ENCODE measurements at regions not wholly inside any gene's neighbourhood (a gene's known extent, or its start where the extent isn't known, plus 50 kb on each side); places are given as distances from the start of the nearest gene placed in this dataset.
"Not testable (repeated sequence)": the region's sequence is repeated elsewhere in the genome, so short reads cannot be mapped to it uniquely, and the experiment has no call there.

- Mint-ChIP-seq H3K4me3 (no peak overlapping the region), H3K9me3 (peaks cover 4% of the 10 kb centered on the region), H3K36me3 (ENCODE audit: low read depth) (no peaks in the 10 kb centered on the region), H3K27ac (no peak overlapping the region), H3K27me3 (ENCODE audit: insufficient read depth) (peaks cover 9% of the 10 kb centered on the region), H3K4me1 (ENCODE audit: low read depth) (no peaks in the 10 kb centered on the region)
- intact Hi-C loops (cut with micrococcal nuclease) = no loop called here
- DNase-seq (ENCODE audit: low spot score) = no peak
These were observed 431.8 kb upstream of the DIPK2B start for GRCh38 chrX:45632506-45632905.

DNA sequence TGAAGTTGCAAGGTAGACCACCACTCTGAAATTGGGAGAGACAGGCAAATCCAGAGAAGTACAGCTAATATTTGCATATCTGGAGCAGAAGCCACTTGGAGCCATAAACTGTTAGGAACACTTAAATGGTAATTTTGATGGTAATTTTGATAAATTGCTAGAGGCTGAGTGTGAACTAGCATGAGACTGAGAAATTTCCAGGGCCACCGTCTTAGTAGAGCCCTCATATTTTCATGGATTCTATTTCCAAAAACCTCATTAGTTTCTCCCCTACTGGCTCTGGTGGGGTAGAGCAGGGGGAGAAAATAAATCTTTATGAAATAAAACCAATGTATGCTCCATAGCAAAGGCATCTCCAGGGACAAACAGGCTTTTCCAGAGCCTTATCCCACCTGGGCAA, 429.4 kb upstream of the DIPK2B start:
- H3K36me3 Mint-ChIP-seq (ENCODE audit: low read depth) = no peaks in the 10 kb centered on the region
- no peak overlapping the region for H3K27ac Mint-ChIP-seq
- intact Hi-C loops (cut with micrococcal nuclease) = no loop called here
- H3K4me3 Mint-ChIP-seq = no peak overlapping the region
- no peak for DNase-seq (ENCODE audit: low spot score)
- peaks cover 1% of the 10 kb centered on the region for H3K27me3 Mint-ChIP-seq (ENCODE audit: insufficient read depth)
- H3K4me1 Mint-ChIP-seq (ENCODE audit: low read depth) = no peaks in the 10 kb centered on the region
- peaks cover 14% of the 10 kb centered on the region for H3K9me3 Mint-ChIP-seq

- Mint-ChIP-seq H3K4me1 (ENCODE audit: low read depth) (peaks cover under 1% of the 10 kb centered on the region), H3K36me3 (ENCODE audit: low read depth) (no peaks in the 10 kb centered on the region), H3K27me3 (ENCODE audit: insufficient read depth) (peaks cover 1% of the 10 kb centered on the region), H3K4me3 (no peak overlapping the region), H3K9me3 (peaks cover 18% of the 10 kb centered on the region), H3K27ac (no peak overlapping the region)
- no peak for DNase-seq (ENCODE audit: low spot score)
- intact Hi-C loops (cut with micrococcal nuclease) = loop anchor here (10.0 kb wide), 1 partner anchor 307 kb away; no protein-coding TSS in a partner anchor
These were observed 427.4 kb upstream of the DIPK2B start for GRCh38 chrX:45628041-45628440.

- intact Hi-C loops (cut with micrococcal nuclease) = loop anchor here (2.0 to 10.0 kb wide), 3 partner anchors 108 to 312 kb away; no protein-coding TSS in a partner anchor
- no peak overlapping the region for H3K4me3 Mint-ChIP-seq
- H3K9me3 Mint-ChIP-seq = peaks cover 23% of the 10 kb centered on the region
- H3K4me1 Mint-ChIP-seq (ENCODE audit: low read depth) = peaks cover 19% of the 10 kb centered on the region
- DNase-seq (ENCODE audit: low spot score) = no peak
- no peaks in the 10 kb centered on the region for H3K27me3 Mint-ChIP-seq (ENCODE audit: insufficient read depth)
- no peaks in the 10 kb centered on the region for H3K36me3 Mint-ChIP-seq (ENCODE audit: low read depth)
- H3K27ac Mint-ChIP-seq = no peak overlapping the region
These were observed 422.6 kb upstream of the DIPK2B start for GRCh38 chrX:45623266-45623665.

DNA sequence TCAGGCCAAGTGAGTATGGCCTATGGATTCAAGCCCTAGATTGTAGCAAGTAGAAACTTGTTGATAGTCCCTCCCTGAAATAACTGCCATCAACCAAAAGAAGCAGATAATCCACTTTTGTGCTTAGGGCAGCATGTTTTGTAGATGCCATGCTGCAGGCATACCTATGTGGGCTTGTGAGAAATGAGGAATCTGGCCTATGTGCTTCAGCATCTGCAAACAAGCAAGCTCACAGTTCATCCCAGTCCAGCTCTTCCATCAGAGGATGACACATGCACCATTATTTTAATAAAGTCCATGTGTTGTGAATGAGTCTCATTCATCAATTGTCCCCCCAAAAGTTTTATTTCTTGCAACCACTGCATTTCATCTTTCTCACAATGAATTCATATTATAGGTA, 421.9 kb upstream of the DIPK2B start:
- intact Hi-C loops (cut with micrococcal nuclease) = loop anchor here (1.0 to 10.0 kb wide), 6 partner anchors 93 to 312 kb away; no protein-coding TSS in a partner anchor
- peaks cover 2% of the 10 kb centered on the region for H3K36me3 Mint-ChIP-seq (ENCODE audit: low read depth)
- no peak for DNase-seq (ENCODE audit: low spot score)
- peak overlapping the region; percentile 47 for H3K4me3 Mint-ChIP-seq
- peaks cover 19% of the 10 kb centered on the region for H3K4me1 Mint-ChIP-seq (ENCODE audit: low read depth)
- peak overlapping the region; percentile 91 for H3K27ac Mint-ChIP-seq
- H3K27me3 Mint-ChIP-seq (ENCODE audit: insufficient read depth) = no peaks in the 10 kb centered on the region
- peaks cover 26% of the 10 kb centered on the region for H3K9me3 Mint-ChIP-seq

DNA sequence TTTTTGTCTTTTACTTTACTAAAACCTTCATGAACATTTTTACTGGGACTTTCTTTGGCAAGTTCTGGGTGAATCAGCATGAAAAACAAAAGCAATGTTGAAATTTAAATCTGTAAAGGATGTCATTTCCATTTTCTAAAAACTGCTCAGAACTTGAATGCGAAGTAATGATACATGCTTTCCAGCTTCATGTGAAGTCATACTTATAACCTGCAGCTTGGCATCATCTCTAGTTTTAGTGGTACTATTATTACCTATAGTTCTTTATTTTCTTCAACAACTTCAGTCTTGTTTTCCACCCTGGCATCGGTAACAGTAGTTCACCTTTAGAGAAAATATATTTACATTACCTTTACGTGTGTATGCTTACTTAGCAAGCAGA, 421.4 kb upstream of the DIPK2B start:
- Mint-ChIP-seq H3K9me3 (peaks cover 24% of the 10 kb centered on the region), H3K4me1 (ENCODE audit: low read depth) (peaks cover 19% of the 10 kb centered on the region), H3K4me3 (peak overlapping the region; percentile 47), H3K27me3 (ENCODE audit: insufficient read depth) (no peaks in the 10 kb centered on the region), H3K27ac (peak overlapping the region; percentile 91), H3K36me3 (ENCODE audit: low read depth) (peaks cover 4% of the 10 kb centered on the region)
- intact Hi-C loops (cut with micrococcal nuclease) = loop anchor here (1.0 to 10.0 kb wide), 6 partner anchors 93 to 313 kb away; no protein-coding TSS in a partner anchor
- no peak for DNase-seq (ENCODE audit: low spot score)

GRCh38 chrX:45621376-45622041, 420.8 kb upstream of the DIPK2B start:
- Mint-ChIP-seq H3K4me3 (no peak overlapping the region), H3K27ac (peak overlapping the region; percentile 91), H3K9me3 (peaks cover 26% of the 10 kb centered on the region), H3K36me3 (ENCODE audit: low read depth) (peaks cover 4% of the 10 kb centered on the region), H3K4me1 (ENCODE audit: low read depth) (peaks cover 19% of the 10 kb centered on the region), H3K27me3 (ENCODE audit: insufficient read depth) (no peaks in the 10 kb centered on the region)
- DNase-seq (ENCODE audit: low spot score) = no peak
- intact Hi-C loops (cut with micrococcal nuclease) = loop anchor here (1.0 to 10.0 kb wide), 7 partner anchors 89 to 313 kb away; no protein-coding TSS in a partner anchor

- peaks cover 4% of the 10 kb centered on the region for H3K36me3 Mint-ChIP-seq (ENCODE audit: low read depth)
- no peaks in the 10 kb centered on the region for H3K27me3 Mint-ChIP-seq (ENCODE audit: insufficient read depth)
- H3K9me3 Mint-ChIP-seq = peaks cover 22% of the 10 kb centered on the region
- H3K4me1 Mint-ChIP-seq (ENCODE audit: low read depth) = peaks cover 19% of the 10 kb centered on the region
- no peak overlapping the region for H3K27ac Mint-ChIP-seq
- intact Hi-C loops (cut with micrococcal nuclease) = no loop called here
- no peak for DNase-seq (ENCODE audit: low spot score)
- no peak overlapping the region for H3K4me3 Mint-ChIP-seq
These were observed 418.6 kb upstream of the DIPK2B start for GRCh38 chrX:45619290-45619689.

DNA sequence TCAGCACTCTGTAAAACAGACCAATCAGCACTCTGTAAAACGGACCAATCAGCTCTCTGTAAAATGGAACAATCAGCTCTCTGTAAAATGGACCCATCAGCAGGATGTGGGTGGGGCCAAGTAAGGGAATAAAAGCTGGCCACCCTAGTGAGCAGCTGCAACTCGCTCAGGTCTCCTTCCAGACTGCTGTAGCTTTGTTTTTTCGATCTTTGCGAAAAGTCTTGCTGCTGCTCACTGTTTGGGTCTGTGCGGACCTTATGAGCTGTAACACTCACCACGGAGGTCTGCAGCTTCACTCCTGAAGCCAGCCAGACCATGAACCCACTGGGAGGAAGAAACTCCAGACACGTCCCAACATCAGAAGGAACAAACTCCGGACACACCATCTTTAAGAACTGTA, 414.9 kb upstream of the DIPK2B start:
- H3K4me1 Mint-ChIP-seq (ENCODE audit: low read depth); H3K27ac Mint-ChIP-seq; H3K27me3 Mint-ChIP-seq (ENCODE audit: insufficient read depth); H3K4me3 Mint-ChIP-seq; DNase-seq (ENCODE audit: low spot score); H3K36me3 Mint-ChIP-seq (ENCODE audit: low read depth); intact Hi-C loops (cut with micrococcal nuclease): not testable (repeated sequence)
- H3K9me3 Mint-ChIP-seq = peaks cover 32% of the 10 kb centered on the region

- Mint-ChIP-seq H3K4me1 (ENCODE audit: low read depth) (no peaks in the 10 kb centered on the region), H3K36me3 (ENCODE audit: low read depth) (peaks cover 4% of the 10 kb centered on the region), H3K27me3 (ENCODE audit: insufficient read depth) (no peaks in the 10 kb centered on the region), H3K27ac (no peak overlapping the region), H3K9me3 (peaks cover 33% of the 10 kb centered on the region), H3K4me3 (no peak overlapping the region)
- intact Hi-C loops (cut with micrococcal nuclease) = no loop called here
- DNase-seq (ENCODE audit: low spot score) = no peak
These were observed 414.2 kb upstream of the DIPK2B start for GRCh38 chrX:45614853-45615252.

DNA sequence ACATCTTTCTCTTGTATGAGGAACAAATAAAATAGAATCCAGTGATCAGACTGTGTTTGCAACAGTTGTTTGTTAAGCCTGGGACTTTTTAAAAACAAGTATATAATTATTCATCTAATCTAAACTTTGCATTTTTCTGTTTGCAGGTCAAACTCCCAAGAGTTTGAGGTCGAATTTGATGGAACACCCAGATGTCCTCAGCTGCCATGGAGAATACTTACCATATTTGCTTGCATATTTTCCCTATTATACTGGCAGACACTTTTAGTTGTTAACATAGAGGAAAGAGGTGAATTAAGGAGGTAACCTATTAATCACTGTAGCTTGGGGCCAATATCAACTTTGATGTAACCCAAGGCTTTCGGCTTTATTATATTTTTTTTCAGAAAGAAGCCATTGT, 401.5 kb upstream of the DIPK2B start:
- intact Hi-C loops (cut with micrococcal nuclease) = no loop called here
- no peak for DNase-seq (ENCODE audit: low spot score)
- Mint-ChIP-seq H3K4me3 (no peak overlapping the region), H3K27me3 (ENCODE audit: insufficient read depth) (no peaks in the 10 kb centered on the region), H3K4me1 (ENCODE audit: low read depth) (no peaks in the 10 kb centered on the region), H3K36me3 (ENCODE audit: low read depth) (no peaks in the 10 kb centered on the region), H3K27ac (no peak overlapping the region), H3K9me3 (peaks cover 7% of the 10 kb centered on the region)

DNA sequence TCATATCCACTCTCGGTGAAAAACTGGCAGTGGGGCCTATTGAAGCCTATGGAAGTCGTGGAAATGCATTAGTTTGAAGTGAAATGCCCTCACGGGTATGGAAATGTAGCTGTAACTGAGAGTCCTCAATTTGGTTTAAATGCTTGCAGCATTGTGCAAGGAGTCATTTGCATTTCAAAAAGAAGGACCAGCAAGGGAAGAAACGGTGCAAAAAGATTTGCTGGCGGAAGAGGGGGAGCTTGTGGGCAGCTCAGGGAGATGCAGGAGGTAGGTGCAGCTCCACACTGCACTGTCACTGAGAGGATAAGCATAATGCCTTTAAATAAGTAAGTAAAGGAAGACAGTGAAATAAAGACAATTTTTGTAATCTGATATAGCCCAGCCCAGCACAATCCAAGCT, 400.4 kb upstream of the DIPK2B start:
- H3K4me1 Mint-ChIP-seq (ENCODE audit: low read depth) = no peaks in the 10 kb centered on the region
- H3K9me3 Mint-ChIP-seq = peaks cover 3% of the 10 kb centered on the region
- no peak overlapping the region for H3K4me3 Mint-ChIP-seq
- intact Hi-C loops (cut with micrococcal nuclease) = no loop called here
- no peak overlapping the region for H3K27ac Mint-ChIP-seq
- H3K36me3 Mint-ChIP-seq (ENCODE audit: low read depth) = no peaks in the 10 kb centered on the region
- DNase-seq (ENCODE audit: low spot score) = no peak
- H3K27me3 Mint-ChIP-seq (ENCODE audit: insufficient read depth) = no peaks in the 10 kb centered on the region

DNA sequence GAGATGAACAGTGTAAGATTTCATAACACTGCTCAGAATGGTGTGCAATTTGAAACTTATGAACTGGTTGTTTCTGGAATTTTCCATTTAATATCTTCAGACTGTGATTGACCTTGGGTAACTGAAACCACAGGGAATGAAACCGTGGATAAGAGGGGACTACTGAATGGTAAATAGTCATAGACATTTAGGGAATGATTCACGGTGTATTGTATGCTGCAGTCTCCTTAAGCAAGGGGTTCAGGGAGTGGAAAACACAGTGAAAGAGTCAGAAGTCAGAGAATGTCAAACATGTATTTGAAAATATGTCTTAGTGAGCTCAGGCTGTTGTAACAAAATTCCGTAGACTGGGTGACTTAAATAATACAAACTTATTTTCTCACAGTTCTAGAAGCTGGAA, 398.2 kb upstream of the DIPK2B start:
- intact Hi-C loops (cut with micrococcal nuclease) = no loop called here
- Mint-ChIP-seq H3K36me3 (ENCODE audit: low read depth) (no peaks in the 10 kb centered on the region), H3K4me1 (ENCODE audit: low read depth) (no peaks in the 10 kb centered on the region), H3K9me3 (no peaks in the 10 kb centered on the region), H3K27ac (no peak overlapping the region), H3K27me3 (ENCODE audit: insufficient read depth) (no peaks in the 10 kb centered on the region), H3K4me3 (no peak overlapping the region)
- DNase-seq (ENCODE audit: low spot score) = no peak

Measured in activated T-helper 1 cell treated with anti-CD3 and anti-CD28 coated beads, Interleukin-12 subunit alpha, Interleukin-12 subunit beta, Interleukin-2, Interleukin-4 antibody, amounts not matched to agents 30 ng/mL and 10 ng/mL and 1 ng/mL, durations not matched to agents 14 hours and 24 hours and 36 hours (primary cell).